ENCODE measurements at regions not wholly inside any gene's neighbourhood (a gene's known extent, or its start where the extent isn't known, plus 50 kb on each side); places are given as distances from the start of the nearest gene placed in this dataset.

DNA sequence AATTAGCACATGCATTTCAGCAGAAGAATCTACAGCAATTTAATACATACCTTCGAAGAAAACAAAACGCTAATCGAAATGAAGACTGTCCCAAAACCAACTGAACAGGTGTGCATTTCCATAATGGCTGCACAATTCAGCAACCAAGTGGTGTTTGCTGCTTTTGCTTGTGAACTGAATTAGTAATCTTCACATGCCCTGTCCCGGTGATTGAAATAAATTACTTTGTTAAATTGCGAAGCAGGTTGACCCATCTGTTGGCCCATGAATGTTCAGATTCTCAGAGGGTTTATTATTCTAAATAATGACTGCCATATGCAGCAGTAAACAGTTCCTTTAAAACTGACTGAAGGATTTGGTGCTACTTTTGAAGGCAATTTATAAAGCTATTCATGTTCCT is 445.2 kb upstream of the NFE2L3 start:
- TF ChIP-seq POLR2A (IDR thresholded peaks at IDR 0.05) (no peak), EP300 (IDR thresholded peaks at IDR 0.05) (no peak)
- TF ChIP-seq, protein P1, sequence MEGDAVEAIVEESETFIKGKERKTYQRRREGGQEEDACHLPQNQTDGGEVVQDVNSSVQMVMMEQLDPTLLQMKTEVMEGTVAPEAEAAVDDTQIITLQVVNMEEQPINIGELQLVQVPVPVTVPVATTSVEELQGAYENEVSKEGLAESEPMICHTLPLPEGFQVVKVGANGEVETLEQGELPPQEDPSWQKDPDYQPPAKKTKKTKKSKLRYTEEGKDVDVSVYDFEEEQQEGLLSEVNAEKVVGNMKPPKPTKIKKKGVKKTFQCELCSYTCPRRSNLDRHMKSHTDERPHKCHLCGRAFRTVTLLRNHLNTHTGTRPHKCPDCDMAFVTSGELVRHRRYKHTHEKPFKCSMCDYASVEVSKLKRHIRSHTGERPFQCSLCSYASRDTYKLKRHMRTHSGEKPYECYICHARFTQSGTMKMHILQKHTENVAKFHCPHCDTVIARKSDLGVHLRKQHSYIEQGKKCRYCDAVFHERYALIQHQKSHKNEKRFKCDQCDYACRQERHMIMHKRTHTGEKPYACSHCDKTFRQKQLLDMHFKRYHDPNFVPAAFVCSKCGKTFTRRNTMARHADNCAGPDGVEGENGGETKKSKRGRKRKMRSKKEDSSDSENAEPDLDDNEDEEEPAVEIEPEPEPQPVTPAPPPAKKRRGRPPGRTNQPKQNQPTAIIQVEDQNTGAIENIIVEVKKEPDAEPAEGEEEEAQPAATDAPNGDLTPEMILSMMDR (IDR thresholded peaks at IDR 0.05), result no peak

Measured in sigmoid colon (tissue), 4 donors.